HG03175 (cell line): ENCODE measurements at regions not wholly inside any gene's neighbourhood (a gene's known extent, or its start where the extent isn't known, plus 50 kb on each side); places are given as distances from the start of the nearest gene placed in this dataset.
"Not testable (repeated sequence)": the region's sequence is repeated elsewhere in the genome, so short reads cannot be mapped to it uniquely, and the experiment has no call there.

Experiments used
- ATAC-seq: cut with Tn5 transposase; IDR thresholded peaks from one replicate; pipeline ENCODE4 v1.9.1; 2021; ENCODE audit warnings: mild to moderate bottlenecking, moderate library complexity; ENCODE audit not compliant: unreplicated experiment

DNA sequence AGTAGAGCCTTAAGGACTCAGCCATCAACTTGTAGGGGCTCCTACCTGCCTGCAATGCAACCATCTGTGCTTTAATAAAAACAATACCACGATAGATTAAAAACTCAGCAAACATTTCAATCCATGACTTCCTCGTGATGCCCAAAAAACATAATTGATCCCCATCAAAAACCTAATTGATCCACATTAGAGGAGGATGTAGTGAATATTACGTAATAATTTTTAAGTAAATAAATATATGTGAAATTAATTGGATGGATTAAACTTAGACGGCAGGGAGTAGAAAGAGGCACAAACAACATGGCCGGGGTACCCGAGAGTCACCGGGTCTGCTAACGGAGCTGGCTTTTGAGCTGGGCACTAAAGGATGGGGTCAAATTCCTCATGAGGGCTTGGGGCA is 87.3 kb downstream of the ARL4C start:
- no peak for ATAC-seq

DNA sequence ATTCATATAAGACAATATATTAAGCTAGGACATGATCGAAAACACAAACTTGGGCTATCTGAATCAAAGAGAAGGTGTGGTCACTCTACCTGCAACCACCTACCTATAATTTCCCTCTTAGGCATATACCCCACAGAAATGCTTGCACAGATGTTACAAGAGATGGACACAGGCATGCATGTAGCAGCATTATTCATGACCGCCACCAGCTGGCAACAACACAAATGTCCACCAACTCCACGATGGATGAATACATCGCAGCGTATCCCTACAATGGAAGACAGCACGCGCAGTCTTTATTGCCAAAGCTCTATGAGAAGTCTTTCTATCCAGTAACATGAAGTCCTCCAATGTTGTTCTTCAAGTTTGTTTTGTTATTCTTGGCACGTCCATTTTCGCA is 90.8 kb downstream of the ARL4C start:
- no peak for ATAC-seq

DNA sequence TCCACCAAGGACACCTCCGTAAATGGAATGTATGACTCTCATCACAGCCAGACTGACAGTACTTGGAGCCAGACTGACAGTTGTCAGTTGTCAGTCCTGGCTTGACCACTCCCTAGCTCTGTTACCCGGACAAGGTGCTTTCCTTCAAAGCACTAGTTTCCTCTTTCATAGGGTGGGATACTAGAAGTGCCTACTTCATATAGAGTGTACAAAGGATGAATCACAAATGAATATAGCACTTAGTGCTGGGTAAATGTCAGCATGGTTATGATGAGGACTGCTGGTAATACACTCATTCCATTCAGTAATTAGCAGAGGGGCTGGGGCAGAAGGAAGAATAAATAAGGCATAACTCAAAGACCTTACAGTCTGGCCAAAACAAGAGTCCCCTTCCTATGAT is 91.4 kb downstream of the ARL4C start:
- no peak for ATAC-seq

DNA sequence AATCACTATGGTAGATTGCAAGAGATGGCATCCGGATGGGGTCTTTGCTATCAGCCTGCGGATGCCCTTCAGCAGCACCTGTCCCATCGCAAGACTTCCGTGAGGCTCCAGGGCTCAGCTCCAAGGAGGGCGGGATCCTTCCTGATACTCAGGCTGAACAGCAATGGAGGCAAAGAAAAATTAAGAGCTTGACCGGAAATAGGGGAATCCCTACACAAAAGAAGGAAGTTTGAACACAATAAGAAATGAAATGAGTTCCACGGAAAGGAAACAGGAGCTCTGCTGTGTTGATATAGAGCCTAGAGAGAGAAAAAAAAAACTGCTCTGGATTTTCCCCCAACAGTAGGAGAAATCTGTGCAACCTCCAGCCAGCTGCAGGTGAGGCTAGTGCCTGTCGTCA is 91.9 kb downstream of the ARL4C start:
- ATAC-seq, result no peak

DNA sequence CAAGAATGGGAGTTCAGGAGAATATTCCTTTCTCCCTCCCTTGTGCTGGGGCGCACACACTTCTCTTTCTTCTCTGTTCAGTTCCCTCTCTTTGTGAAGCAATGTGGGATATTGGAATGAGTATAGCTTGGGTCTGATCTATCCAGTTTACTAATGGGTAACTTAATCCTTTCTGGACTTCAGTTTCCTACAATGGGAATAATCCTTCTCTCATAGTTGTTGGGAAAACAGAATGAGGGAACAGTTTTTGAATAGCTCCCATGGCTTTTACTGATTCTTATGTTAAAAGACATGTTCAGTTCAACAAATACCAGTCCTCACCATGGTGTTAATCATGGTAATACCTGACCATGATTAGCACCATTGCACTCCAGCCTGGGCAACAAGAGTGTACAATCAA is 93.1 kb downstream of the ARL4C start:
- ATAC-seq, result no peak

DNA sequence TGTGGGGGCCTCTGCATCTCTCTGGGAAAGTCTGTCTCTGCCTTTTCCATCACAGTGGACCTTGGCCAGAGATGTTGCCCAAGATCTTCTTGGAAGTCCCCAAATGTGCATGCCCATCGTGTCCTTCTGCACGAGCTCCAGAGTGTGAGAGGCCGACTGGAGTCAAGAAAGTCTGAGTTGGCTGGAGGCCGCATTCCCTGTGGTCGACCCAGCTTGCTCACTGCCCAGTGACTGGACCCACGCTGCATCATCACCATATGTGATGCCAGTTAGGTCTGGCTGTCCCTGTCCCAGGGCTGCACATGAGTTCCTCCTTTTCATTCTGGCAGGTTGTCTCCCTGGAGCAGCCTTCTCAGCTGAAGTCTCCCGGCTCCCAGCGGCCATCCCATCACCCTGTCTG is 93.8 kb downstream of the ARL4C start:
- ATAC-seq, result no peak

DNA sequence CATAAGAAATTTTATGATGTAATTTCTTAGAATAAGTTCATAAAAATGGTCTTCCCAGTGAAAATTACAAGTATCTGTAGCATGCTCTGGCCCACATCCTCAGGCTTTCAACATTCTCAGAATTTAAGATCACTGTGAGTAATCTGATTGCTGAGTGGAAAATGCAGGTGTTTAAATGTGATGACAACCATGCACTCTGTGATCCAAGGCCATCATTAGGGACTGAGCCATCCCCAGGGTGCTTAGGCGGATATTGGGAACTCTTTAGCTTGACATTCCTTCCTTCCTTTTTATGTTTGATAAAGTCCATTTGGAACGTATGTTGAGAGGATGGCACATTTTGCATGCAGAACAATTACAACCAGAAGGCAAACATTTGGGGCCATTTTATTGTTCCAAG is 95.5 kb downstream of the ARL4C start:
- ATAC-seq, result no peak

DNA sequence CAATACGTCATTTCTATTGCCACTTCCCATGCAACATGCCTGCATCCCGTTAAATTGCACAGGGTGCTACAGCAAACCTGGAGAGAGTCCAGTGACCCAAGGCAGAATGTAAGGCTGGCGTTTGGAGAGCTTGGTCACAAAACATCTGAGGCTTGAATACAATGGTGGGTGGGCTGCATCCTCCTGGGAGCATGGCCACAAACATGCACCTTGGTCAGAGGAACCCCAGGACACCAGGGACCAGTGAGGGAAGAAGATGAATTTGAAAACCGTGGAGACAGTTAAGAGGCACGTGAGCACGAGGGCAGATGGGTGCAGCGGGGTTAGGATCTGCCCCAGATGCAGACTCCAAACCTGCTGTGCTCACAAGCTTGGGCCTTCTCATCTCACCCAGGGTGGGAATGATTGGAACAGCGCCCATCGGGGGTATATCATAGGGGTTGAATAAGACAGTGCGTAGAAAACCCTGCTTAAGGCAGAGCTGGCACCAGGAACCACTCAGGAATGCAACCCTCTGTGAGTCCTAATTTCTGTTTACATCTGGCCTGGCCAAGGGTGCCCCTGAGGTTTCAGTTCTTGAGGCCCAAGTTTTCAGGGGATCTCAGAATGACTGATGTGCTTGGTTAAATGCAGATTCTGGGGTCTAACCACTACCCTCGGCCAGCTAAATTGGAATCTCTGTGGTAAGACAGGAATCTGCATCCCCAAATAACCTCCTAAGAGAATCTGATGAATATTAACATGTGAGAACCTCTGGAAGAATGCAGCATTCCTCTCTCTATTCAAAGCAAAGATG is 97.2 kb downstream of the ARL4C start:
- ATAC-seq, result no peak

DNA sequence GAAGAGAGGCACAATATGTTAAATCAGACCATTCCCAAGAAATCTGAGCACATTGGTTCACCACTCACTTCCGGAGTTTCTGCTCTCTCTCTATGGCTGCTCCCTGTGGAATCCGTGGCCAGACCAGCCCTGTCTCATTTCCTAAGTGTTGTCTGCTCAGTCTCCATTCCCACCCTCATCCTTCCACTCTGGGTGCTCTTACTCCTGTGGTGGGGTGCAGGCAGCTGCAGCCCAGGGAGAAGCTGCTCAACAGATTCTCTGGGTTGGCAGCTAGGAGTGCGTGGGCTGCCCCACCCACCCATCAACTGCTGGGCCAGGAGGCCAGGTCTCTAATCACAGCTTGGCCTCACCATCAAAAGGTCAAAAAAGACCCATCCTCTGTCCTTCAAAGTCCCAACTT is 98.3 kb downstream of the ARL4C start:
- no peak for ATAC-seq

DNA sequence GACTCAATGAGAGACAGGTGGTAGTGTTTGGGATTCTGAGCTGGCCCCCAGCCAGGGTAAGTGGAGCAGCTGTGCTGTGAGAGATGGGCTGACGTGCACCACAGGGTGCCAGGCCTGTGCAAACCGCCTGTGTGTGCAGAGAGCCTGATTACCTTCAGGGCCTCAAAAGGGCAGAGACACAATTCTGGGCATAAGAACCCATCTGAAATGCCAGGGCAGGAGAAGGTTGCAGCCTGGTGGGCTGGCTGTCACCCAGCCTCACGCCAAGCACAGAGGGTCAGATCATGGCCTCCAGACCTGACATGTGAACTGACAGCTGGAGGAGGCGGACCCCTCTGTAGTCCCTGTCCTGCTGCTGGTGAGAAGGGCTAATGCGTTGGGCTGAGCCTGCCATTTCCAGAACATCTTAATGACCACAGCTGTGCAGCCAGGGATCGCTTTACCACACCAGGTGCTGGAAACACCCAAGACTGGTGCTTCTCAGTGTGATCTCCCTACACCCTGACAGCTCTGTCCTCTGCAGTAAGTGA is 100.9 kb downstream of the ARL4C start:
- no peak for ATAC-seq

DNA sequence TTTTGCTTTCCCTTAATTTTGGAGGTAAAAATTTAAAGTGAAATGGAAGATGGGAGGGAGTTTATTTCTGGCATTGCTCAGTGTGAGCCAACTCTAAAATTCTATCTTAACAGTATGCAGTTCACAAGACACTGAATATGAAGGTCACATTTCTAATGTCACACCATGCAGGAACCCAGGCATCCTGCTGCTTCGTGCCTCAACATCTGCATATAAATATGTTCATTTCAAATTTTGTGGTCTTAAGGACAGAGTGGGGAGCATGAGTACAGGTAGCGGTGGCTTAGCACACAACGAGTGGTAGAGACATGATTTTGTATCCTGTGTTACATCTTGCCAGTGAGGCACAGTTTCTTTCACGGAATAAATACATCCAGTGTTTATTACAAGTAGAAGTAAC is 102.4 kb downstream of the ARL4C start:
- no peak for ATAC-seq

DNA sequence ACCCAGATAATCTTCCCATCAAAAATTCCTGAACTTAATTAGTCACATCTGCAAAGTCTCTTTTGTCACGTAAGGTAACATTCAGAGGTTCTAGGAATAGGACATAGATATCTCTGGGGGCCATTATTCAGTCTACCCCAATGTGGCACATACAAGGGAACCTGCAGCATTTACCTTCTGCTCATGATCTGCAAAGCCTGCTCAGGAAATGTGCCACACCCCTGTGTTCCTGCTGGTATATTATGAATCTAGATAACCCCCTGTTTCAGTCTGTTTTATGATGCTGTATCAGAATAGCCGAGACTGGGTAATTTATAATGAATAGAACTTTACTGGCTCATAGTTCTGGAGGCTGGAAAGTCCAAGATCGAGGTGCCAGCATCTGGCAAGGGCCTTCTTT is 103.5 kb downstream of the ARL4C start:
- no peak for ATAC-seq

DNA sequence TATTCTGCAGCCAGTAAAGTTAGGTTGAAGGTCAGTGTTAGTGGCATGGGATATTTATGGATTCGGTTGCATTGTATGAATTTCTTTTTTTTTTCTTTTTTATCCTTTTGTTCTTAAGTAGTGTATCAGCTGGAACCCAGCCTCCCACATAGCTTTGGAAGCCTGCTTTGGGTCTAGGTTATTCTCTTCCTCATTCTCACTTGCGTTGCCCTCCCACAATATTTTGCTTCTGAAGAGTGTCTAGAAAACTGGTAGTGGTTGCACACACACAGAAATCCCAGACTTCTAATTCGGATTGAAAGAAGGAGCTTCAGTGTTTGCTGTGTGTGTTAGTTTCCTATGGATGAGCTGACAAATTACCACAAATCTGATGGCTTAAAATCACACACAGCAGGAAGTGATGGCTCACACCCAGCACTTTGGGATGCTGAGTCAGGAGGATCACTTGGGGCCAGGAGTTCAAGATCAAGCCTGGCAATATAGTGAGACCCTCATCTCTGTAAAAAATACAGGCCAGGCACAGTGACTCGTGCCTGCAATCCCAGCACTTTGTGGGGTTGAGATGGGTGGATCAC is 104.8 kb downstream of the ARL4C start:
- no peak for ATAC-seq

DNA sequence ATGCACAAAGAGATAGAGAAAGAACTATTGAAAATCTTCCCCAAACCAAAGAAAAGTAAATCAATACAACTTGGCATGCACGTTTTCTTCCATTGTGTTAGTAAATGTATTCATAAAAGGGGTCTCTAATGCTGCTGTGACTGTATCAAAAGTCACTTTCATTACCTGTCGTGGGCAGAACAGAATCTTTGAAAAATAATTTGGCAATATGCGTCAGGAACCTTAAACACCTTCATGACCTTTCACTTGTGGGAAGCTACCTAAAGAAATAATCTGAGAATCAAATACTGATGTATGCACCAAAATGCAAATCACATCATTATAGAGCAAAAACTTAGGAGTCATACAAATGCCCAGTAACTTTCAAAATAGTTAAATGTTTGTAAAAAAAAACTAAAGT is 105.3 kb downstream of the ARL4C start:
- no peak for ATAC-seq

DNA sequence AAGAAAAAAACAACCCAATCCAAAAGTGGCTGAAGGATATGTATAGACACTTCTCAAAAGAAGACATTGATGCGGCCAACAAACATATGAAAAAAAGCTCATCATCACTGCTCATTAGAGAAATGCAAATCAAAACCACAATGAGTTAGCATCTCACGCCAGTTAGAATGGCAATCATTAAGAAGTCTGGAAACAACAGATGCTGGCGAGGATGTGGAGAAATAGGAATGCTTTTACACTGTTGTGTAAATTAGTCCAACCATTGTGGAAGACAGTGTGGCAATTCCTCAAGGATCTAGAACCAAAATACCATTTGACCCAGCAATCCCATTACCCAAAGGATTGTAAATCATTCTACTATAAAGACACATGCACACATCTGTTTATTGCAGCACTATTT is 107.2 kb downstream of the ARL4C start:
- ATAC-seq, result not testable (repeated sequence)

DNA sequence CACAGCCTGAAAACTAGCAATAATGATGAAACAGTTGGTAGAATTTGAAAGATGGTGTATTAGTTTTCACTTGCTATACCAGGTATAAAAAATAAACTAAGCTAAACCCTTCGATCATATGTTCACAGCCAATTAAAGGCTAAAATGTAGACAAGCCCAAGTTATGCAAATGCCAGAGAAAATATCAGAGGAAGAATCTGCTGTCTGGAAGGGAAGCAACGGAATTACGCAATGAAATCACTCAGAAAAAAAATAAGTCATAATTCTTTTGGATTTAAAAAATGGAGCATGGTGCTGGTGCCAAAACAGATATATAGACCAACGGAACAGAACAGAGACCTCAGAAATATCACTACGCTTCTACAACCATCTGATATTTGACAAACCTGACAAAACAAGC is 108.3 kb downstream of the ARL4C start:
- ATAC-seq, result no peak

DNA sequence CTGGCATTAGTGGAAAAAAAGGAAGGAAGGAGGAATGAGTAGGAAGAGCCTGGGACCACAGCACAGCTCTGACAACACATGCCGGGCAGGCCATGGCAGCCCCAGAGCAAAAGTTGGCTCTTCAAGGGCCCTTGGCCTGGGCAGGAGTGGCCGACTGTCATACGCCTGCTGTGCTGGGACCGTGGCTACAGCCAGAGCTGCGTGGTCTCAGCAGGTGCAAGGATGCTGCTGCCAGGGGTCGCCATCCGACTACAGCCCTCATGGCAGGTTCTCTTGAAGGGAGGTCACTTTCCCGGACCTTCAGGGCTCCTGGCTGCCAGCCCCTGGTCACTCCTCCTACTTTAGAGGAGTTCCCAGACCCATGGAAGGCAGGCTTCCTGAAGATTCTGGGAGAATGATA is 109.9 kb downstream of the ARL4C start:
- no peak for ATAC-seq

DNA sequence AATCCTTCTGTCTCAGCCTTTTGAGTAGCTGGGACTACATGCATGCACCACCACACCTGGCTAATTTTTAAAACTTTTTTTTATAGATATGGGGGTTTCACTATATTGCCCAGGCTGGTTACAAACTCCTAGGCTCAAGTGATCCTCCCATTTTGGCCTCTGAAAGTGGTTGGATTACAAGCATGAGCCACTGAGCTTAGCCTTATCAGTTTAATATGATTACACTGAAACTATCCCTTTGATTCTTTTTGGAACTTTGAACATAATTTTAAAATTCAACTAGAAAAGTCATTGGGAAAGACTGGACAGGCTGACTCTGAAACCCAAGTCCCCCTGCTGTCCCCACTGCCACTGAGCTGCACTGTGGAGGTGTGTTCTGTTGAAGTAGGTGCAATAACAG is 114.8 kb downstream of the ARL4C start:
- ATAC-seq, result no peak

DNA sequence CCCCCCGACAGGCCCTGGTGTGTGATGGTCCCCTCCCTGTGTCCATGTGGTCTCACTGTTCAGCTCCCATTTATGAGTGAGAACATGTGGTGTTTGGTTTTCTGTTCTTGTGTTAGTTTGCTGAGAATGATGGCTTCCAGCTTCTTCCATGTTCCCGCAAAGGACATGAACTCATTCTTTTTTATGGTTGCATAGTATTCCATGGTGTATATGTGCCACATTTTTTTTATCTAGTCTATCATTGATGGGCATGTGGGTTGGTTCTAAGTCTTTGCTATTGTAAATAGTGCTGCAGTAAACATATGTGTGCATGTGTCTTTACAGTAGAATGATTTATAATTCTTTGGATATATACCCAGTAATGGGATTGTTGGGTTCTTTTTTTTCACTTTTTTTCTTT is 117.9 kb downstream of the ARL4C start:
- not testable (repeated sequence) for ATAC-seq

DNA sequence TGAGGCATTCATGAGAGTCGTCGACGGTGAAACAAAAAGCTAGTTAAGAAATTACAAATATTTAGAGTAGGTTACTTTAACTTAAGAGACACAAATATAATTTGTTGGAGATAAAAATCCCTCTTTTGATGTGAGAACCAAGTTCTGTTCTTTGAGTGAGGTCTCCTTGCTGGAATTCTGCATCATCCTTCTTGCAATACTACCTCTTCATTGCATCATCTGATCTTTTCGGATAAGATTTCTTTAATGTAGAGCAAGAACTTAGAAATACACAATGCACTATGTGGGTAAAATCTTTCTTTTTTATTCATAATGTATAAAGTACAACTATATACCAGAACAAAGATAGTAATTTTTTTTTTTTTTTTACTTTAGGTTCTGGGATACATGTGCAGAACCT is 118.4 kb downstream of the ARL4C start:
- ATAC-seq, result no peak

DNA sequence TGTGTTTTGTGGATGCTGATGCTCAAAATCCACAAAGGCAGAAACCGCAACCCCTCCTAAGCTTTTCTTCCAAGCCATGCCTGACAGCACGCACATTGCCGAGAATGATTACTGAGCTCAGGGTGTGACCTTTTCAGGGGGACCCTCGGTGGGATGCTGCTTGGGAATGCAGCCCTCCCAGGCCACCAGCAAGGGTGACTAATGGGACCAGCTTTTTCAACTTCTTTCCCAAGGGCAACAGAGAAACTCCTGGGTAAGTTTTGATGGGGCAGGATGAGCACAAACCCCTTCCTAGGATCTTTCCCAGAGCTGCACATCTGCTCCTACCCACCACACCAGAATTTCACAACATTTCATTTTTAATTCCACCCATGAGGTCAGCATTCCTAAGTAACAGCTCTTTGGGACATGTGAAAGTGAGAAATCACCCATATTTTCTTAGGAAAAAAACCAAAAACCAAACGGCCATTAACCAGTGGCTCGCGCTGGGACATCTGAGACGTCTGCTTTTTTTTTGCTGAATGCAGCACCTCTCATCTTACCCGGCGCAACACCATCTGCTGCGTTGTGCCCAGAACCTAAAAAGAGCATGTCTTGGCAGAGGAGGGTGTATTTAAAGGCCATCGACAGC is 119.0 kb downstream of the ARL4C start:
- no peak for ATAC-seq

DNA sequence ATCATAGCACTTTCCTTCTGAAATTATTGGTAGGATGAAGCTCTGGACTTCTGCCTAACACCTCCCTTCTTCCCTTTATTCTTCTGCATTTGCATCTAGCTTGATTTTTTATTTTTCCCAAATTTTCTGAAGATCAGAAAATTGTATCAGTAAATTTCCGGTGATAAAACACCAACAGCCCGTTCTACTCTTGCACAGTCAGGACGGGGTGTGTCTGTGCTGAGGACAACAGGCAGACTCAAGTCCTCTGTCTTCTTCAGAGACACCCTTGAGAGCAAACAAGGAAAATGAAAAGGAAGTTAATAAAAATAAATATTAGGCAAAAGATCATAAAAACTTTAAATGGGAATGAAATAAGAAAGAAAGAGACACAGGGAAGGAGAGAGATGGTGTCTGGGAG is 120.7 kb downstream of the ARL4C start:
- ATAC-seq, result no peak
